ENCODE measurements at regions not wholly inside any gene's neighbourhood (a gene's known extent, or its start where the extent isn't known, plus 50 kb on each side); places are given as distances from the start of the nearest gene placed in this dataset.

- no peak for TF ChIP-seq CTCF (IDR thresholded peaks at IDR 0.05; ENCODE audit: extremely low read depth, insufficient read depth, missing control alignments)
- DNase-seq (ENCODE audit: low spot score), result no peak
- in situ Hi-C loops (cut with MboI; ENCODE audit: low pct_unique_long_range_greater_than_20kb, low sequenced_read_pairs, unreplicated experiment), result no loop called here
Measured at GRCh38 chr7:121797657-121798452, 75.1 kb upstream of the PTPRZ1 start.

GRCh38 chr7:121796936-121797656 is 75.9 kb upstream of the PTPRZ1 start:
- no peak for DNase-seq (ENCODE audit: low spot score)
- no peak for TF ChIP-seq CTCF (IDR thresholded peaks at IDR 0.05; ENCODE audit: extremely low read depth, insufficient read depth, missing control alignments)
- in situ Hi-C loops (cut with MboI; ENCODE audit: low pct_unique_long_range_greater_than_20kb, low sequenced_read_pairs, unreplicated experiment), result no loop called here

DNA sequence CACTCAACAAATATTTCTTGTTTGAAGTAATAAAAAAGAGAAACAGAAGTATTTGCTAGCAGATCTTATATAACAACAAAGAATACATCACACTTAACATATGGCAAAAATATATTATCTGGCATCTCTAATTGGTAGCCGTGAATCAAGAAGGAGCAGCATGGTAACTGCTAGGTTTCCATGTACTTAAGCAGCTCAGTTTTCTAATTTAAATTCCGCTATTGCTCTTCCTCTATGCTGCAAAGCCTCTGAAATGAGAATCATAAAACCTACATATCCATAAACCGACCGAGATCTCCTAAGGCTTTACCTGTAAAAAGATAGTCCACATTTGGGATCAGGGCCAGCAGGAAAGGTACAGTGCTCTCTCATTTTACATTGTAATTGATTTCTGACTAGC is 76.6 kb upstream of the PTPRZ1 start:
- no peak for TF ChIP-seq CTCF (IDR thresholded peaks at IDR 0.05; ENCODE audit: extremely low read depth, insufficient read depth, missing control alignments)
- in situ Hi-C loops (cut with MboI; ENCODE audit: low pct_unique_long_range_greater_than_20kb, low sequenced_read_pairs, unreplicated experiment), result no loop called here
- no peak for DNase-seq (ENCODE audit: low spot score)

DNA sequence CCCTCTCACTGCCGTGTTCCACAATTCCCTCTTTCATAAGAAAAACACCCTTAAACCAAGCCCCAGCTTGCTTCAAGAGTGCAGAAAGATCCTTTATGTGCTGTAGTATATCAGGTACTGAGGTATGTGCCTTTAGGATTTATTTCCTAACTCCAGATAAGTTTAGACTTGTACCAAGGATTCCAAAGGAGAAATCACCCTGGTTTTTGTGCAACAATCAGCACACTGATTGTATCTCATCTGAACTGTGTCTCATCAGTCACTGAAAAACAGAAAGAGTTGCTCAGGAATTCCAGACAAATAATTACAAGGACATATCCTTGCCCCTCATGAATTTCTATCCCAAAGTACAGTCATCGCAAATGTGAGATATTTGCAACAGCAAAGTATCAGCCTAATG is 77.2 kb upstream of the PTPRZ1 start:
- DNase-seq (ENCODE audit: low spot score), result no peak
- in situ Hi-C loops (cut with MboI; ENCODE audit: low pct_unique_long_range_greater_than_20kb, low sequenced_read_pairs, unreplicated experiment), result no loop called here
- no peak for TF ChIP-seq CTCF (IDR thresholded peaks at IDR 0.05; ENCODE audit: extremely low read depth, insufficient read depth, missing control alignments)

GRCh38 chr7:121793716-121794115 is 79.2 kb upstream of the PTPRZ1 start:
- in situ Hi-C loops (cut with MboI; ENCODE audit: low pct_unique_long_range_greater_than_20kb, low sequenced_read_pairs, unreplicated experiment), result no loop called here
- no peak for DNase-seq (ENCODE audit: low spot score)
- TF ChIP-seq CTCF (IDR thresholded peaks at IDR 0.05; ENCODE audit: extremely low read depth, insufficient read depth, missing control alignments), result no peak

DNA sequence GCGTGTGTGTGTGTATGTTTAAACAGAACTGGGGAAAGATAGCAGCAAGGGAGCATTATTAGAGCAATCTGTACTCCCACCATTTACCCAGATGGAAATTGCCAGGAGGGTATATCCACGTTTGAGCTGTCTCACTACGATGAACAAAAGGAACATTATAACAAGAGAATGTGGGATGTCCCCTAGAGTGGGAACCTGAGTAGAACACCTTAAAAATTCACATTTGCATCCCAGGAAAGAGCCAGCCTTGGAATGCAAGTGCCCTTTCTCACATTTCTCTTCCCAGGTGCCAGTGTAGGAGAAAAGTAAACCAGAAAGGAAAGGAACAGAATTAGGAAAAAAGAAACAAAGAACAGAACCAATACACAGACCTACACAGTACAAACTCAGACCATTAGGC is 95.3 kb upstream of the PTPRZ1 start:
- no peak for DNase-seq (ENCODE audit: low spot score)
- no peak for TF ChIP-seq CTCF (IDR thresholded peaks at IDR 0.05; ENCODE audit: extremely low read depth, insufficient read depth, missing control alignments)
- in situ Hi-C loops (cut with MboI; ENCODE audit: low pct_unique_long_range_greater_than_20kb, low sequenced_read_pairs, unreplicated experiment), result no loop called here

Data from GM13977 (cell line).